GM12872 (cell line): ENCODE measurements at regions not wholly inside any gene's neighbourhood (a gene's known extent, or its start where the extent isn't known, plus 50 kb on each side); places are given as distances from the start of the nearest gene placed in this dataset.

Experiments used
- CTCF ChIP-seq: IDR thresholded peaks from 3 replicates; pipeline ENCODE4 v1.5.1; 2011; ENCODE audit warnings: low read depth, mild to moderate bottlenecking, low read length, moderate library complexity; ENCODE audit not compliant: insufficient read depth

GRCh38 chrX:8403988-8404387 is 60.6 kb upstream of the VCX3B start:
- TF ChIP-seq CTCF = no peak

GRCh38 chrX:8404471-8404870 is 60.2 kb upstream of the VCX3B start:
- TF ChIP-seq CTCF = no peak

GRCh38 chrX:8404926-8405325 is 59.7 kb upstream of the VCX3B start:
- no peak for TF ChIP-seq CTCF

GRCh38 chrX:8405631-8406030 is 59.0 kb upstream of the VCX3B start:
- no peak for TF ChIP-seq CTCF

GRCh38 chrX:8413279-8413678 is 51.4 kb upstream of the VCX3B start:
- TF ChIP-seq CTCF = no peak
